ENCODE measurements at regions not wholly inside any gene's neighbourhood (a gene's known extent, or its start where the extent isn't known, plus 50 kb on each side); places are given as distances from the start of the nearest gene placed in this dataset.
A peak's percentile ranks its signal among the peaks of the same experiment; 100 is the strongest.

DNA sequence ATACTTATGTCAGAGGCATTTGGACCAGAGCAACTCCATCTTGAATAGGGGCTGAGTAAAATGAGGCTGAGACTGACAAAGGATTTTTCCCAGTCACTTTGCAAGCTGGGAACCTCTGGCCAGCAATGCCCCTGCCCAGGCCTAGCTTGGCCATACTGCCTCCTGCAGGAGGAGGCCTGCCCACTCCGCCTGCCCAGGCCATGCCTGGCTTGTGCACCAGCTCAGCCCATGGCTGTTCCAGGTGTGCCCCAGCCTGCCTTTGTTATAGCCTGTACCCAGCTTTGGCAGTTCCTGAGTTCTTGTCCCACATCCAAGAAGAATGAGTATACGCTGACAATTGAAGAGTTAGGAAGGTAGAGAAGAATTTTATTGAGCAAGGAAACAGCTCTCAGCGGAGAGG lies 176.1 kb downstream of the AASDH start:
- H3K27me3 ChIP-seq, result no peaks in the 10 kb centered on the region
- TF ChIP-seq EZH2phosphoT487 (IDR thresholded peaks at IDR 0.05), result no peak
- TF ChIP-seq, protein P1, sequence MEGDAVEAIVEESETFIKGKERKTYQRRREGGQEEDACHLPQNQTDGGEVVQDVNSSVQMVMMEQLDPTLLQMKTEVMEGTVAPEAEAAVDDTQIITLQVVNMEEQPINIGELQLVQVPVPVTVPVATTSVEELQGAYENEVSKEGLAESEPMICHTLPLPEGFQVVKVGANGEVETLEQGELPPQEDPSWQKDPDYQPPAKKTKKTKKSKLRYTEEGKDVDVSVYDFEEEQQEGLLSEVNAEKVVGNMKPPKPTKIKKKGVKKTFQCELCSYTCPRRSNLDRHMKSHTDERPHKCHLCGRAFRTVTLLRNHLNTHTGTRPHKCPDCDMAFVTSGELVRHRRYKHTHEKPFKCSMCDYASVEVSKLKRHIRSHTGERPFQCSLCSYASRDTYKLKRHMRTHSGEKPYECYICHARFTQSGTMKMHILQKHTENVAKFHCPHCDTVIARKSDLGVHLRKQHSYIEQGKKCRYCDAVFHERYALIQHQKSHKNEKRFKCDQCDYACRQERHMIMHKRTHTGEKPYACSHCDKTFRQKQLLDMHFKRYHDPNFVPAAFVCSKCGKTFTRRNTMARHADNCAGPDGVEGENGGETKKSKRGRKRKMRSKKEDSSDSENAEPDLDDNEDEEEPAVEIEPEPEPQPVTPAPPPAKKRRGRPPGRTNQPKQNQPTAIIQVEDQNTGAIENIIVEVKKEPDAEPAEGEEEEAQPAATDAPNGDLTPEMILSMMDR (IDR thresholded peaks at IDR 0.05), result peak; percentile 32
- peaks cover 3% of the 10 kb centered on the region for H3K27me3 Mint-ChIP-seq (ENCODE audit: insufficient read depth, low read depth)

DNA sequence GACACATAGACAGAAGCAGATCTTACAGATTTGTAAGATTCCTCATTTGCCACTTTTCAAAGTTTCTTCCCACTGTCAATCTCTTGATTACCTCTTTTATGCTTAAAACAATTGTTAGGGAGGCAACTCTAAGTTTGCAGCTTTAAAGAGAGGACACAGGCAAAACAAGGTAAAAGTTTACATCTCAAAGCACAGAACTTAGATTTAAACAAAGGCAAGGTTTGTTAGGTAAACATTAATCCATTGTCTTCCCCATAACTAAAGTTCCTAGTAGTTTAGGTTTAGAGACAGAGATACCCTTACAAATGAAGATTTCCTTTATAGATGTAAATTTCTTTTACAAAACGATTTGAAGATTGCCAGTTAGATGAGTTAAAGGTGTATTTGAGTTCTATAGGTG lies 176.9 kb downstream of the AASDH start:
- Histone ChIP-seq H3K27ac (no peak overlapping the region), H4K20me1 (ENCODE audit: low read depth) (peaks cover 9% of the 10 kb centered on the region), H3K79me2 (ENCODE audit: low read depth) (no peaks in the 10 kb centered on the region), H3K9ac (no peak overlapping the region), H3K4me1 (peaks cover 10% of the 10 kb centered on the region), H3F3A (ENCODE audit: low read depth) (peaks cover 7% of the 10 kb centered on the region), H3K36me3 (no peaks in the 10 kb centered on the region), H2AFZ (replicated peaks) (no peak overlapping the region), H3K4me2 (no peak overlapping the region), H3K4me3 (no peak overlapping the region), H3K27me3 (no peaks in the 10 kb centered on the region), H3K9me3 (ENCODE audit: low read depth) (no peaks in the 10 kb centered on the region)
- peaks cover 5% of the 10 kb centered on the region for H3K9me3 Mint-ChIP-seq
- DNase-seq (ENCODE audit: low spot score), result no peak
- peaks cover 3% of the 10 kb centered on the region for H3K27me3 Mint-ChIP-seq (ENCODE audit: insufficient read depth, low read depth)
- H3K36me3 Mint-ChIP-seq, result peaks cover 27% of the 10 kb centered on the region
- peaks cover under 1% of the 10 kb centered on the region for H3K4me1 Mint-ChIP-seq
- no peak overlapping the region for H3K27ac Mint-ChIP-seq
- TF ChIP-seq EZH2 (IDR thresholded peaks at IDR 0.05) (no peak), EZH2phosphoT487 (IDR thresholded peaks at IDR 0.05) (no peak)
- TF ChIP-seq, protein P1 (IDR thresholded peaks at IDR 0.05), result no peak
- no peak overlapping the region for H3K4me3 Mint-ChIP-seq

More for the DNA sequence above, 176.1 kb downstream of the AASDH start:
- Histone ChIP-seq H4K20me1 (ENCODE audit: low read depth) (peaks cover 9% of the 10 kb centered on the region), H3K4me3 (no peak overlapping the region), H3K27ac (no peak overlapping the region), H3K9me3 (ENCODE audit: low read depth) (no peaks in the 10 kb centered on the region), H3K4me2 (no peak overlapping the region), H3K9ac (no peak overlapping the region), H3F3A (ENCODE audit: low read depth) (peaks cover 7% of the 10 kb centered on the region), H3K36me3 (no peaks in the 10 kb centered on the region), H3K79me2 (ENCODE audit: low read depth) (no peaks in the 10 kb centered on the region), H3K4me1 (peaks cover 10% of the 10 kb centered on the region), H2AFZ (replicated peaks) (no peak overlapping the region)
- Mint-ChIP-seq H3K4me1 (peaks cover 5% of the 10 kb centered on the region), H3K36me3 (peaks cover 25% of the 10 kb centered on the region), H3K9me3 (peaks cover 5% of the 10 kb centered on the region), H3K4me3 (no peak overlapping the region), H3K27ac (no peak overlapping the region)
- peak; percentile 13 for DNase-seq (ENCODE audit: low spot score)

DNA sequence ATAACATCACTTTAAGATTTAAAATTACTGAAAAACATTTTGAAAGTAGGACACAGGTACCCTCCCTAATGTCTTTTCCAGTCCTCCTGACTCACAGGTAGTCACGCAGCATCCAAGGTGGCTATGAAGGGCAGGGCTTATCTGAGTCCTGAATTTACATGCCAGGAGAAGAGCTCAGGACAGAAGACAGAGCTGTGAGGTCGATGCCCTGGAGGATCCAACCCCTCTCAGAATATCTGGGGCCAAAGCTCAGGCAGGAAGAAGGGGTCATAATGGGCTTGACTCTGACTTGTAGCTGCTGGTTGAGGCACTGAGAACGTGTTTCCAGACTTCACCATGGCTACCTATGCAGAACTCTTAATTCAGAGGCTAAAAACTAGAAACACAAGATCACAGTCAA lies 177.5 kb downstream of the AASDH start:
- DNase-seq (ENCODE audit: low spot score), result no peak
- Histone ChIP-seq H3K79me2 (ENCODE audit: low read depth) (no peaks in the 10 kb centered on the region), H2AFZ (replicated peaks) (no peak overlapping the region), H3K4me2 (no peak overlapping the region), H3K9me3 (ENCODE audit: low read depth) (no peaks in the 10 kb centered on the region), H4K20me1 (ENCODE audit: low read depth) (peaks cover 9% of the 10 kb centered on the region), H3K4me1 (peaks cover 10% of the 10 kb centered on the region), H3K27me3 (no peaks in the 10 kb centered on the region), H3K27ac (no peak overlapping the region), H3K9ac (no peak overlapping the region), H3F3A (ENCODE audit: low read depth) (peaks cover 7% of the 10 kb centered on the region), H3K36me3 (no peaks in the 10 kb centered on the region), H3K4me3 (no peak overlapping the region)
- Mint-ChIP-seq H3K27me3 (ENCODE audit: insufficient read depth, low read depth) (peaks cover 3% of the 10 kb centered on the region), H3K4me1 (no peaks in the 10 kb centered on the region), H3K36me3 (peaks cover 27% of the 10 kb centered on the region), H3K9me3 (peaks cover 5% of the 10 kb centered on the region), H3K27ac (no peak overlapping the region), H3K4me3 (no peak overlapping the region)
- TF ChIP-seq EZH2phosphoT487 (IDR thresholded peaks at IDR 0.05), result no peak
- TF ChIP-seq EZH2 (IDR thresholded peaks at IDR 0.05), result no peak
- TF ChIP-seq, protein P1 (IDR thresholded peaks at IDR 0.05), result no peak
